GM19043 (cell line): ENCODE measurements at regions not wholly inside any gene's neighbourhood (a gene's known extent, or its start where the extent isn't known, plus 50 kb on each side); places are given as distances from the start of the nearest gene placed in this dataset.

Experiments used
- ATAC-seq: cut with Tn5 transposase; IDR thresholded peaks from one replicate; pipeline ENCODE4 v1.9.1; 2021; ENCODE audit warnings: low read depth; ENCODE audit not compliant: unreplicated experiment

DNA sequence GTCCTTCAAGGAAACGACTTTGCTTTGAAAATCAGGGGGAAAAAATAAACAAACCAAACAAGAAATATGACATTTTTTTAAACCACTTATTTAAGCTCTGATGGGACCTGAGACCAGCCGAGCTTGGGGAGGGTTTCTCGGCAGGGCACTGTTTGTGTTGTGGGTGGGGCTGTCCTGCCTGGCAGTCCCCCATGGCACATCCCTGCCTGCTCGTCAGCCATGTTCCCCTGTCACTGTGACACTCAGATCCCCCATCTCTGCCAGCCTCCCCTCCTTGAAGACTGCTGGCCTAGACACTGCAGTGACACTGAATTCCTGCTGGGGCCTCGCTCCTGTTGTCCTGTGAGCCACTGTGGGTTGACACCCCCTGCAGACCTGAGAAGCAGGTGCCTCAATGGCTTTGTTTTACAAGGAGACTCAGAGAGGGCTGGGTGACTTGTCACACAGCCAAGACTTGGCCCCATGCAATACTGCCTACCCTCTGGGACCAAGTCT, 95.1 kb upstream of the PTPN1 start:
- no peak for ATAC-seq

DNA sequence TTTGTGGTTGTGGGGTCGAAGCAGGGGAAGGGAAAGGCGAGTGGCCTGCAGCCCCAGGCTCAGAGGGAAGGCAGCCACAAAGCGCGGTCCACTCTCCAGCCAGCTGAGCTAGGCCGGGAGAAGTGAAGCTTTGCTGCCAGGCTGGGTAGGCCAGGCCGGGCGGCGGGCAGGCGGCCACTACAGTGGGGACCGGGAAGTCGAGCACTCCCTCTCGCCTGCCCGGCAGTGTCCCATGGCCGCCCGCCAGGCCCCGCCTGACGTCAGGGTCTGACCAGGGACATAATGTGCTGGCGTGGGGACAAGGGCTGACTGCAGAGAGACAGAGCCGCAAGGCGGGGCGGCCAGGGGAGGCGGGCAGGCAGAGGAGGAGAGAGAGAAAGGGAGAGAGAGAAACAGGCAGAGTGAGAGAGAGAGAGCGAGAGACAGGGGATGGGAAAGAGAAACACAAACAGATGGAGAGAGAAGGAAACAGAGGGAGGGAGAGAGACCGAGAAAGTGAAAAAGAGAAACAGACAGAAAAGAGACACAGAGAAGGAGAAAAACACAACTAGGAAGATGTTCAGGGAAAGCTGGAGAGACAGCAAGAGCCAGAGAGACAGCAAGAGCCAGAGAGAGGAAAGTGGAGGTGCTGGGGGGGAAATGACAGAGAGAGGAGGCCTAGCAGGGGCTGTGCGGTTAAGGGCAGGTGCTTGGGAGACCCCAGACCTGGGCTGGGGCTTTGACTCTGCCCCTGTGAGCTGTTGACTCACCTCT, 94.5 kb upstream of the PTPN1 start:
- no peak for ATAC-seq

DNA sequence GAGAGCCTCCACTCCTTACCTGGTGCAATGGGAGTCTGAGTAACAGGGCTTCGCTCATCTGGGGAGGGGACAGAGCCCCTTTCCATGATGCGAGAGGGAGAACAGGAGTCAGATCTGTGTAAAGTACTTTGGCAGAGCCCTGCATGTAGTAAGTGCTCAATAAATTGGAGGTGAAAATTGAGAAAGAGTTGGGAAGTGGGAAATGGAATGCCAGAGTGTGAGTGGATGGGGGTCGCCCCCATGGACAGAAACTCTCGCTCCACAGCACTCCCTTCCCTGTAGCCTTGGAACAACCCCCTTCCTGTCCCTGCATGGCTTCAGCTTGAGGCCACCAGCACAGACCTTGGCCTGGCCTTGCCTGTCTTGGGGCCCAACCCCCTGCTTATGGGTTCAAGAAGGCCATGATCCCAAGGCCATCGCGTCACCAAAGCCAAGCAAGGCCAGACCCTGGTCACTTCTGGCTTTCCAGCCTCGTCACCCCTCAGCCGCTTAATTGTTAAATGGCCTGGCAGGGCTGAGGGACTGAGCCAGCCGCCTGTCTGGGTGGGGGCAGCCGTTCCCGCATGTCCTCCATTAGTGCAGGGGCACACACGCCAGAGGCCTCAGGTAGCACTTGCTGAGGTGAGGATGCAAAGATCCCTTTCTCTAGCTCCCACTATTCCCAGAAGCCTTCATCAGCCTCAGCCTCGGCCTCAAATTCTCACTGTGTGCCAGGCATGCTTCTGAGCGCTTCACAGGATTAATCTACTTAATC, 93.7 kb upstream of the PTPN1 start:
- no peak for ATAC-seq

- ATAC-seq = no peak
Measured at GRCh38 chr20:50417023-50417329, 93.2 kb upstream of the PTPN1 start.

DNA sequence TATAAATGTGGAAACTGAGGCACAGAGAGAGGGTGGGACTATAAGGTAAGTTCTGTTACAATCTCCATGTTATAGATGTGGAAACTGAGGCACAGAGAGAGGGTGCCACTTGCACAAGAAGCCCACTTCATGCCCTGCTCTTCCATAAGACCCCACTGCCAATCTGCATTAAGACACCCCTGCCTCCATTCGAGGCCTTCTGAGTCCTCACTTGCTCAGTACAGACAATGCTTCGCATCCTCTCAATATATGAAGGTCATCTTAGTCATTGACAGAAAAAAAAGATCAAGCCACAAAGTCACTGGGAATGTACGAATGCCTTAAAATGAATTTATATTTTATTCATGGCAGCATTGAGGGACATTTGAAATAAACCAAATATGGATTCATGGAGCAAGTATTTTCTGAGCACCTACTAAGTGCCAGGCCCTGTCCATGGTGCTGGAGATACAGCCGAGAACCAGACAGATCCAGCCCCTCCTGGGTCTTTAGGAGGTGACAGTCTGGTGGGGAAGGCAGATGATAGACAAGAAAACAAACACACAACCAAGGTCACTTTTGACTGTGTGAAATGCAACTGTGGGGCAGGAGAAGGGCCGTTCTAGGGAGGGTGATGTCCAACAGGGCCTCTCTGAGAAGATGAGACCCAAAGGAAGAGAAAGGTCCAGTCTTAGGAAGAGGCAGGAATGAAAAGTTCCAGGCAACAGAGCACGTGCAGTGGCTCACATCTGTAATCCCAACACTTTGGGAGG, 92.5 kb upstream of the PTPN1 start:
- ATAC-seq = no peak

GRCh38 chr20:50418890-50419642, 91.1 kb upstream of the PTPN1 start:
- ATAC-seq = no peak

DNA sequence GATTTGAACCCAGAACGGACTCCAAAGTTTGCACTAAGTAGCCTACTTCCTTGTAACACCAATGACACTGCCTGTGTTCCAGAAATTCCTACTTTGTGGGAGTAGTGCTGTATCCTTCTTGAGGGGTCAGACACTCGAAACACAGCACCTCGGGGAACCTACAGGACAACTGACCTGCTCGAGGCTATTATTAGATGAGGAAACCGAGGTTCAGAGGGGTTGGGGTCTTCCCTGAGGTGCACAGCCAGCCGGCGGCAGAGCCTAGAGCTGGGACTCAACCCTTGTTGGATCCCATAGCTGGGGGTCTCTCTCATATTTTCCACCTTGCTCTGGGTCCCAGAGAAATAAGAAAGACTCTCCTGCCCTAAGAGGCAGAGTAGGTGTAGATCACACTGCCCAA, 89.8 kb upstream of the PTPN1 start:
- ATAC-seq = no peak

GRCh38 chr20:50421356-50422340, 88.5 kb upstream of the PTPN1 start:
- no peak for ATAC-seq

DNA sequence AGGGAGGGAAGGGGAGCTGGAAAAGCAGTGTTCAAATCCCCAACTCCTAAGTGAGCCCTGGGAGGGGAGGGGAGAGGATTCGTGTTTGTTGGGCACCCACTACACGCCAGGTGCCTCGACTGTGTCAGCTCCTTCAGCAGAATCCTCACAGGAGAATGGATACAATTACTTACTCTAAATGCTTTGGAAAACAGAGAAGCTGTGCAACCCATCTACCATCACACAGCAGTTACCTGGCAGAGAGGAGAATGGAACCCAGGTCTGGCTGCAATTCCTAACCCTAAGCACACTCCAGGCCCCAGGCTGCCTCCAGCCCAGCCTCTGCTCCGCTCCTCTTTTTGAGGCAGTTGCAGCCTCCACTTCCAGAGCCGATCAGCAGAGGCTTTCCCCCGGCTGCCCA, 86.4 kb upstream of the PTPN1 start:
- ATAC-seq = no peak

GRCh38 chr20:50425076-50425475, 85.1 kb upstream of the PTPN1 start:
- no peak for ATAC-seq

DNA sequence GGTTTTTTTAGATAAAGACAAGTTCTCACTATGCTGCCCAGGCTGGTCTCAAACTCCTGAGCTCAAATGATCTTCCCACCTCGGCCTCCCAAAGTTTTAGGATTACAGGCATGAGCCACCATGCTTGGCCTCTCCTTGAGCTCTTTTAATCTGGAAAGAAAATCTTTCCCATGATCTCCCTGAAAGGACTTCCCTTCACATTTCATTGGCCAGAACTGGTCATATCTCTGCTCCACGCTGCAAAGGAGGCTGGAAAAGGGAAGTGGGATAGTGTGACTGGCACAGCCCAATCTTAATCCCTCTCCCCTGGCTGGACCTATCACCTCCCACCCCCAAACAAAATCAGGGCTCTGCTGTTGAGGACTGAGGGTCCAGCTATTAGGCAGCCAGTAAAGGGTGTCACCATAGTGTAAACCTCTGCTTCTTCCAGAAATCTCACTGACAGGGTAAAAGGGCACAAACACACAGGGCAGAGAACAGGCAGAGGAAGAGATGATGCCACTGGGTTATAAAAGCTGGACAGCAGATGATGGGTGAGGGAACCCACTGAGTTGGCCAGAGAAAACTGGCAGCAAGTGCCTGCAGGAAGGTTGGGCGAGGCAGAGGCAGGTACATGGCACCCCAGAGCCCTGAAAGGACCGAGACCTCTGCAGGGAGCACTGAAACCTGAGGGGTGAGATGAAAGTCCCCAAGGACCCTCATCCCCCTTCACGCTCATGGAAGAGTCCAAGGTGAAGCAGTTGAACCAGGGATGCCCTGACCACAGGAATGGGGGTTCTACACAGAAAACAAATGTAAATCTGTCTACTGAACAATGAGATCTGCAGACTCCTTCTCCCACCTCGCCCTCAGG, 83.1 kb upstream of the PTPN1 start:
- ATAC-seq = no peak

GRCh38 chr20:50427719-50428083, 82.5 kb upstream of the PTPN1 start:
- ATAC-seq = no peak

GRCh38 chr20:50428097-50428828, 81.9 kb upstream of the PTPN1 start:
- no peak for ATAC-seq

- no peak for ATAC-seq
Measured at GRCh38 chr20:50429412-50429811, 80.8 kb upstream of the PTPN1 start.

DNA sequence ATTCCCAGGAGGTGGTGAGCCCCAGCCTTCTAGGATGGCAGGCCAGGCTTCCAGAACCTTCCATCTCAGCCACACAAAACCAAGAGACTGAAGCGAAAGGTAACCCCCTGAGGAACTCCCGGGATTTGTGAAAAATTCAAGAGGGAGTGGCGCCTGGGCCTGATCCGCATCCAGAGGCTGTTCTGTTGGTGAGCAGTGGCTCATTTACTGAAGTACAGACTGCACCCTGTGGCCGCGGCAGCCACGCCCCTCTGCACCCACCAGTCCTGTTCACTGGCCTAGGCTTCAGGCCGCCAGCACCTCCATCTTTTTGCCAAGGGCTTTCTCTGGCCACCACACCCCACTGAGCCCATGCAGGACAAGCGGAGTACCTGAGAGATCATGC, 79.1 kb upstream of the PTPN1 start:
- ATAC-seq = no peak

DNA sequence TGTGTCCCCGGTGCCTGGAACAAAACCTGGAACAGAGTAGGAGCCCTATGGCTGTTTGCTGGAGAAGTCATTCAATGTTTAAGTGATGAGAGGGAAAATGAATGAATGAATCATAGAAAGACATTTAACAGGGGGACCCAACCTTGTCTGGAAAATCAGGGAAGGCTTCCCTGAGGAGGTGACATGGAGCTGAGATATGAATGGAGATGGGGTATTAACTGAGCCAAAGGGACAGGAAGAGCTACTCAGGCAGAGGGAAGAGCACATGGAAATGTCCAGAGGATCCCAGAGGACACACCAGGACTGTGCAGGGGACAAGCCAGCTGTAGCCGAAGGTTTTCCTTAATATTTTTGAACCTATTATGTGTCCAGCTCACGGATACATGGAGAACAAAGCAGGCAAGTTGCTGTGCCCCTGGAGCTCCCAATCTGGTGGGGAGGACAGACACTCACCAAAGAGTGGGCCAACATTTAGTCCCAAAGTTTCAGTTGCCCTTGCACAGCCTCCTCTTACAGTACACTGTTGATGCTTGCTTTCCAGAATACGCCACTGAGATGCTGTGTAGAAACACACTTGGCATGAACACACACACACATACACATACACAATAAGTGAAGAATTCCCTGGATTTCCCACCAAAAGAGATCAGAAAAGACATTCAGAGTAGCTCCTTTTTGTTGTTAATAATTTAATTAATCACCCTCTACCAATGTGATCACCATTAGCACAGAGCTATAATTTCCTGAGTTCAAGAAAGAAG, 77.0 kb upstream of the PTPN1 start:
- no peak for ATAC-seq

DNA sequence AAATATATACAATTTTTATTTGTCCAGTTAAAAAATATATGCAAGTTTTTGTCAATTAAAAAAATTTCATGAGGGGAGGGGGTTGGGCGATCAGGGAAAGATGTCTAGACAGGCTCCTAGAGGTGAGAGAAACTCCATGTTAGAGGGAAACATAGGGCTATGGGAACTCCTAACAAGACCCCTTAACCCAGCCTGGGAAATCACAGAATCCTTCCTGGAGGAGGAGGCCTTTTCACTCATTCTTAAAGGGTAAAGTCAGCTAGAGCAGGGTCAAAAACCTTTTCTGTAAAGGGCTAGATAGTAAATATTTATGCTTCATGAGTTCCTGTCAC, 75.9 kb upstream of the PTPN1 start:
- ATAC-seq = no peak
